ENCODE measurements at regions not wholly inside any gene's neighbourhood (a gene's known extent, or its start where the extent isn't known, plus 50 kb on each side); places are given as distances from the start of the nearest gene placed in this dataset.

GRCh38 chr20:6703047-6703446, 64.4 kb upstream of the BMP2 start:
- Histone ChIP-seq H3K27me3 (no peaks in the 10 kb centered on the region), H3K27ac (no peak overlapping the region), H3K9me3 (ENCODE audit: low read depth) (no peaks in the 10 kb centered on the region), H3K36me3 (no peaks in the 10 kb centered on the region), H3K4me3 (no peak overlapping the region), H3K4me1 (ENCODE audit: low read depth) (peaks cover 37% of the 10 kb centered on the region)
- TF ChIP-seq CTCF (IDR thresholded peaks at IDR 0.05; ENCODE audit: low read depth, low read length) = no peak
- DNase-seq (ENCODE audit: low read depth in 1 of 2, low spot score in 1 of 2) = no peak

GRCh38 chr20:6702144-6702543, 65.3 kb upstream of the BMP2 start:
- no peak for TF ChIP-seq CTCF (IDR thresholded peaks at IDR 0.05; ENCODE audit: low read depth, low read length)
- Histone ChIP-seq H3K36me3 (no peaks in the 10 kb centered on the region), H3K27ac (no peak overlapping the region), H3K4me1 (ENCODE audit: low read depth) (peaks cover 32% of the 10 kb centered on the region), H3K4me3 (no peak overlapping the region), H3K9me3 (ENCODE audit: low read depth) (no peaks in the 10 kb centered on the region), H3K27me3 (no peaks in the 10 kb centered on the region)
- DNase-seq (ENCODE audit: low read depth in 1 of 2, low spot score in 1 of 2) = no peak

DNA sequence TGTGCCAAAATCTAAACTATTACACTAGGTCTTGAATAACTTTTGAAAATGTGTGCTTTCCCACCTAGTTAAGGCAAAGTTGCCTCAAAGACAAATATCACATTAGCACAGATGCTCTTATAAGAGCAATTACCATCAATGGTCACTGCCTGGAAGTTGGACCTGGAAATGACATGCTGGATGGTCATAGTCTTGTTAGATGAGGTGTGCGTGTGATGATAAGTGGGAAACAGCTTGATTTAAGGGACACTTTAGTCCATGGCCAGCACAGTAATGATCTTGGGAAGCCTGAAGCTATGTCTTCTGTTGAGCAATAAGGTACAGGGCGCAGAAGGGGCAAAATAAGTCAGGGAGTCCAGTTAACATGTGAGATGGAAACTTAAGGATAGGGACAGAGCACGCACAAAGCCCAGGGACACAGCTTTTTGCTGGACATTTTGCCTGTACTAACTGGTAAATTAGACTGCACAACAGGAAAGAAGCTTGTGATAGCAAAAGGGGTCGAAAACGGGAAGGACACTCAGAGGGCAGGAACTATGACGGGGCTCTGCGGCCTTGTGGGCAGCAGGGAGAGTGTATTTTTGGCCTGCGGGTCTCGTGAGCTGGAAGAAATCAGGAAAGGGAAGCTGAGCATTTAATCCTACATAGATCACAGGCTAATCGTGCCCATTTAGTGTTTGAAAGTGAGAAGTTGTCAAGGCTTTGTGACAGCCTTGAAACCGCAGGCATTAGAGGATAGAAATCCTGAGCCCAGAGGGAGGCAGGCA, 66.7 kb upstream of the BMP2 start:
- no peak for TF ChIP-seq CTCF (IDR thresholded peaks at IDR 0.05; ENCODE audit: low read depth, low read length)
- H3K27me3 ChIP-seq = no peaks in the 10 kb centered on the region
- no peaks in the 10 kb centered on the region for H3K9me3 ChIP-seq (ENCODE audit: low read depth)
- H3K4me1 ChIP-seq (ENCODE audit: low read depth) = peaks cover 32% of the 10 kb centered on the region
- H3K36me3 ChIP-seq = no peaks in the 10 kb centered on the region
- H3K27ac ChIP-seq = no peak overlapping the region
- H3K4me3 ChIP-seq = no peak overlapping the region
- no peak for DNase-seq (ENCODE audit: low read depth in 1 of 2, low spot score in 1 of 2)

- DNase-seq (ENCODE audit: low read depth in 1 of 2, low spot score in 1 of 2) = no peak
- Histone ChIP-seq H3K4me3 (no peak overlapping the region), H3K27me3 (no peaks in the 10 kb centered on the region), H3K27ac (no peak overlapping the region), H3K4me1 (ENCODE audit: low read depth) (peaks cover 27% of the 10 kb centered on the region), H3K36me3 (no peaks in the 10 kb centered on the region), H3K9me3 (ENCODE audit: low read depth) (no peaks in the 10 kb centered on the region)
- no peak for TF ChIP-seq CTCF (IDR thresholded peaks at IDR 0.05; ENCODE audit: low read depth, low read length)
These were observed 67.4 kb upstream of the BMP2 start for GRCh38 chr20:6699921-6700562.

GRCh38 chr20:6698723-6699122, 68.8 kb upstream of the BMP2 start:
- no peak for DNase-seq (ENCODE audit: low read depth in 1 of 2, low spot score in 1 of 2)
- no peak for TF ChIP-seq CTCF (IDR thresholded peaks at IDR 0.05; ENCODE audit: low read depth, low read length)
- peaks cover 17% of the 10 kb centered on the region for H3K4me1 ChIP-seq (ENCODE audit: low read depth)
- no peaks in the 10 kb centered on the region for H3K9me3 ChIP-seq (ENCODE audit: low read depth)
- H3K27ac ChIP-seq = no peak overlapping the region
- no peaks in the 10 kb centered on the region for H3K36me3 ChIP-seq
- H3K4me3 ChIP-seq = no peak overlapping the region
- no peaks in the 10 kb centered on the region for H3K27me3 ChIP-seq

Measured in cardiac muscle cell (in vitro differentiated cells and primary cell).